ENCODE measurements at regions not wholly inside any gene's neighbourhood (a gene's known extent, or its start where the extent isn't known, plus 50 kb on each side); places are given as distances from the start of the nearest gene placed in this dataset.

- no peak for TF ChIP-seq CTCF (IDR thresholded peaks at IDR 0.05)
Measured at GRCh38 chr1:24990779-24991641, 60.9 kb upstream of the RUNX3 start (continued).

- no peak overlapping the region for H3K4me3 ChIP-seq
- 46% methylated on average over 9 of the region's 13 CpGs for WGBS (ENCODE audit: missing lambda C conversion rate)
- ChIA-PET POLR2A (no interaction called here), CTCF (no interaction called here)
- no peak overlapping the region for H3K27ac ChIP-seq
- no peaks in the 10 kb centered on the region for H3K9me3 ChIP-seq
- no peak for FAIRE-seq
- TF ChIP-seq NR3C1 (IDR thresholded peaks at IDR 0.05): no peak
- H3K4me1 ChIP-seq: no peaks in the 10 kb centered on the region
- no peak for ATAC-seq
- H3K4me2 ChIP-seq: no peak overlapping the region
- DNase-seq (ENCODE audit: low read depth in 1 of 2, low spot score in 1 of 2): no peak
Measured at GRCh38 chr1:24990136-24990535, 60.1 kb upstream of the RUNX3 start.

- Histone ChIP-seq H3K9me3 (no peaks in the 10 kb centered on the region), H3K4me2 (no peak overlapping the region), H3K27ac (no peak overlapping the region), H3K4me1 (no peaks in the 10 kb centered on the region), H3K4me3 (no peak overlapping the region)
- WGBS (ENCODE audit: missing lambda C conversion rate): 25% methylated on average over 2 of the region's 2 CpGs
- ChIA-PET POLR2A (no interaction called here), CTCF (interaction anchor here (1.5 kb wide), 1 partner anchor 57 kb away, joined by 6 read pairs; no protein-coding TSS in a partner anchor)
- ATAC-seq (no peak), DNase-seq (ENCODE audit: low read depth in 1 of 2, low spot score in 1 of 2) (no peak), FAIRE-seq (no peak)
- TF ChIP-seq HOXA7 (CRISPR knock-in tag; IDR thresholded peaks at IDR 0.05) (no peak), KDM5A (IDR thresholded peaks at IDR 0.05) (no peak), HMGXB4 (CRISPR knock-in tag; IDR thresholded peaks at IDR 0.05; ENCODE audit: borderline replicate concordance) (no peak), ZC3H11A (IDR thresholded peaks at IDR 0.05) (no peak), POLR2A (IDR thresholded peaks at IDR 0.05; ENCODE audit: low read length) (no peak)
Measured at GRCh38 chr1:24989082-24989481, 59.0 kb upstream of the RUNX3 start.

- CTCF ChIA-PET: interaction anchor here (0.9 to 1.5 kb wide), 2 partner anchors 56 to 79 kb away, joined by 3 to 6 read pairs; no protein-coding TSS in a partner anchor
- POLR2A ChIA-PET: no interaction called here
- no peak overlapping the region for H3K4me2 ChIP-seq
- ATAC-seq: no peak
- no peak overlapping the region for H3K4me3 ChIP-seq
- no peaks in the 10 kb centered on the region for H3K4me1 ChIP-seq
- no peak for DNase-seq (ENCODE audit: low read depth in 1 of 2, low spot score in 1 of 2)
- H3K9me3 ChIP-seq: no peaks in the 10 kb centered on the region
- 55% methylated on average over 6 of the region's 6 CpGs for WGBS (ENCODE audit: missing lambda C conversion rate)
- no peak for TF ChIP-seq BCL3 (IDR thresholded peaks at IDR 0.05)
- no peak for TF ChIP-seq SMC3 (IDR thresholded peaks at IDR 0.05)
- TF ChIP-seq MYC (IDR thresholded peaks at IDR 0.05; ENCODE audit: borderline replicate concordance, low read length): no peak
- no peak for TF ChIP-seq POLR2A (IDR thresholded peaks at IDR 0.05; ENCODE audit: low read length)
- no peak for TF ChIP-seq CHD2 (IDR thresholded peaks at IDR 0.05; ENCODE audit: low read length, partially characterized antibody)
- TF ChIP-seq HES2 (IDR thresholded peaks at IDR 0.05): no peak
- no peak for TF ChIP-seq ZNF302 (CRISPR knock-in tag; IDR thresholded peaks at IDR 0.05)
- no peak for TF ChIP-seq NFE2L2 (conservative IDR thresholded peaks at IDR 0.05; ENCODE audit: low read length)
- TF ChIP-seq ZSCAN20 (CRISPR knock-in tag; IDR thresholded peaks at IDR 0.05): no peak
- no peak overlapping the region for H3K27ac ChIP-seq
- FAIRE-seq: no peak
Measured at GRCh38 chr1:24988558-24988912, 58.5 kb upstream of the RUNX3 start.

Data from A549 (cell line).